GM19468 (cell line): ENCODE measurements at regions not wholly inside any gene's neighbourhood (a gene's known extent, or its start where the extent isn't known, plus 50 kb on each side); places are given as distances from the start of the nearest gene placed in this dataset.

Experiments used
- ATAC-seq: cut with Tn5 transposase; IDR thresholded peaks from one replicate; pipeline ENCODE4 v1.9.1; 2021; ENCODE audit warnings: mild to moderate bottlenecking, moderate library complexity, moderate number of reproducible peaks; ENCODE audit not compliant: unreplicated experiment; ENCODE audit errors: extremely low read depth

DNA sequence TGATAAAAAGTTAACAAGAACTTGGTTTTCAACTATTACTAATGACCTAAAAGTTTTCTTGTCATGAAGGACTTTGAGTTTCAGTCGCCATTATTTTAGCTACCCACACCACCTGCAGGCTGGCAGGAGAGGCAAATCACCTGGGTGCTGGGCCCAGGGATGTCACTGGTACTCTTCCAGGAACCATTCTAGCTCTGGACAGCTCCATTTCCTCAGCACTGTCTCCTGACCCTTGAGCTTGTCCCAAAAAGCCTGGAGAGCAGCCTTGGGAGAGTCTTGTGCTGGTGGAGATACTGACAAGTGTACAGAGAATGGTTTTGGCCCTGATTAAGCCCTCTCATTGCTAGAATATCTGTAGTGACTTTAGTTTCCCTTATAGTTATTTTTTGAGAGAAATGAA lies 1924.1 kb upstream of the WWC1 start:
- ATAC-seq: no peak

- no peak for ATAC-seq
Measured at GRCh38 chr5:166369346-166369745, 1922.1 kb upstream of the WWC1 start.

DNA sequence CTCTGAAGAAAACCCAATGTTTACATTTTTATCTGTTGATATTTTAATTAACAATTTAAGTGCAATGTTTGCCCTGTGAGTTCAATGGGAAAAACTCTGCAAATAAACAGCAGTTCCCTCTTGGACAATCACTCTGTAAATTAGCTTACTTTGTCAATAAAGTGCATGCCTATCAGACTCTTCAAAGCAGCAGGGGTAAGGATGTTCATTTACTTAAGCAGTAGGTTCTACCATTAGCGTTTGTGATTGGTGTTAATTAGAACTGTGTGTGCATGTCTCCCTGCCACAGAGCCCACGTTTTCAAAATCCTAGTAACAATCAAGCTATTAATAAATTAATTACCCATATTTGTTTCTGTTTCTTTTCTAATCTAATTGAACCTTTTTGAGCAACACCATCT lies 1921.6 kb upstream of the WWC1 start:
- no peak for ATAC-seq

- ATAC-seq: no peak
Measured at GRCh38 chr5:166370928-166371690, 1920.3 kb upstream of the WWC1 start.

- ATAC-seq: no peak
Measured at GRCh38 chr5:166373817-166374216, 1917.6 kb upstream of the WWC1 start.

DNA sequence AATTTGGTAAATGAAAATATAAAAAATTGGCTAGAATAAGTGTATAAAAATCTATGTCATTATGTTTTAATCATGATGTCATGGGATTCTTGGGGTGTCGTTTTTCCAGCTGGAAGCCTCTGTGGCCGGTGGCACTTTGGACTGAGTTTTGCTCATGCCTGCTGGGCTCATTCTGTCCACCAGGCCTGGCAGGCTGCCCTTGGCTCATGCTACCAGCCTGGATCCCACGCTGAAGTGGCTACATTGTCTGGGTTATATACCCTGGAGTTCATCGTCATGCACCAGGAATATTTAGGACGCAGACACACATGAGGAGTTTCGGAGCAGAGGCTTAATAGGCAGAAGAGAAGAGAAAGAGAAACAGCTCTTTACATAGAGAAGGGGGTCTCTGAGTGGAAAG lies 1913.7 kb upstream of the WWC1 start:
- no peak for ATAC-seq

- no peak for ATAC-seq
Measured at GRCh38 chr5:166379517-166379916, 1911.9 kb upstream of the WWC1 start.

GRCh38 chr5:166382031-166382430 lies 1909.4 kb upstream of the WWC1 start:
- ATAC-seq: no peak

GRCh38 chr5:166398131-166398530 lies 1893.3 kb upstream of the WWC1 start:
- ATAC-seq: no peak

DNA sequence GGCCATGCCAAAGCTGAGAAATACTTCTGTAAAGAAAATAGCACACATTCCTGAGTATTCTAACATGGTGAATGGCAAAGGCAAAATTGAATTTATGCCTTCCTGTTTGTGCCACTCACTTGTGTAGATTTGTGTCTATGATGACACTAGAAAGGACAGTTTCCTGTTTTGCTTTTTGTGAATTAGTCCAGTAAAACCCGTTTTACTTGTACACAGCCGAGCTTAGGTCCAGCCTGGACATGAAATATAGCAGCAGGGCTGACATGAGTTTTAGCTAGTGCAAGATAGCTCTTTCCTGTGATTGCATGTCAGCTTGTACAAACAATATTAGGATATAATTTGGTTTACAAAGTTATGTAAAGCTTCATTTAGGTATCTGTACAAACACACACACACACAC lies 1891.7 kb upstream of the WWC1 start:
- no peak for ATAC-seq

DNA sequence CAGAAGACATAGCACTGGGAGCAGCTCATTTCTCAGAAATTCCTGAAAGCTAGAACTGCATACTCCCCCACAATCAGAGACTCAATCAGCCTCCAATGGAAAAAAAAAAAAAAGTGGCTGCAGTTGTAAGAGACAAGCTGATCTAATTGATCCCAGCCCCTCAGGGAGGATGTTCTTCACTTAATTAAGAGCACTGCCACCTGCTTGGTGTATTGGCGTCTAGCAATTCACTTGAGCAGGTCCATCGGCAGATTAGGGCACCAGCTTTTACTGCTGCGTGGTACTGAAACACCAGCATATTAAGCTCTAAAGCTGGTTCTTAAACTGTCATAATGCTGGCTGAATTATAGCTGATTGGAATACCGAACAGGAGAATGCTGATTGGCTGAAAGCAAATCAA lies 1890.1 kb upstream of the WWC1 start:
- ATAC-seq: no peak

GRCh38 chr5:166412191-166412590 lies 1879.3 kb upstream of the WWC1 start:
- no peak for ATAC-seq

DNA sequence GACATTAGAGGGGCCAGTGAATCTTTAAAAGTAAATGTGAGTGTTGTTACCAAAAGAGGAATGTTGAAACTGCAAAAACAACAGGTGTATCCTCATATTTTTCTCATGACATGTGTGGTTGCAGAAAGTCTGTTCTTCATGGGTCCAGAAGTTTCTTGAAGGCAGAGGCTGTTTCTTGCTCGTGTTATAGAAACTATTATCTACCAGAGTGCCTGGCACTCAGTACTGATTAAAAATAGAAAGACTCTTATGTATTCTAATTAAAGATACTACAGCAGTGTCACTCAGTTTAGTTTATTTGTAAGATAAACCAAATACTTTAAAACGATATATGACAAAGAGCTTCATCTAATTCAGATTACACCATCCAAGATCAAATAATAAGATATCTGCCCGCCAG lies 1864.2 kb upstream of the WWC1 start:
- ATAC-seq: no peak

GRCh38 chr5:166428264-166428803 lies 1863.1 kb upstream of the WWC1 start:
- ATAC-seq: no peak

GRCh38 chr5:166430491-166431319 lies 1860.7 kb upstream of the WWC1 start:
- no peak for ATAC-seq

DNA sequence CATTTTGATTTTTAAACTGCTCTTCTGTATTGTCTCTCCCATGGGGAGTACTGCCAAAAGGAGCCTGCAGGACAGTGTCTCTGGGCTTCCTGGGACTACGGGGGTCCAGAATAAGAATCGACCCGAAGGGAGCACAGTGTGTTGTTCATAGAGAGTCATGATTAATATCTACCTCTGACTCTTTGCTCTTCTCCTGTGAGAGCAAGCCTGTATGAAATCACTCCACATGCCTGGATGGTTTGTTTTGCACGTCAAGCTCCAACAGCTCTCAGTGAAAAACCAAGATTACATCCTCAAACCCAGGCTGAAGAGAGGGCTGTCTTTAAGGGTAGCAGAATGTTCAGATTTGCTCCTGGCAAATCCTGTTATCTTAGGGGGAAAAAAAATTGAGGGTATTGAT lies 1860.0 kb upstream of the WWC1 start:
- no peak for ATAC-seq

- ATAC-seq: no peak
Measured at GRCh38 chr5:166433679-166434078, 1857.8 kb upstream of the WWC1 start.

DNA sequence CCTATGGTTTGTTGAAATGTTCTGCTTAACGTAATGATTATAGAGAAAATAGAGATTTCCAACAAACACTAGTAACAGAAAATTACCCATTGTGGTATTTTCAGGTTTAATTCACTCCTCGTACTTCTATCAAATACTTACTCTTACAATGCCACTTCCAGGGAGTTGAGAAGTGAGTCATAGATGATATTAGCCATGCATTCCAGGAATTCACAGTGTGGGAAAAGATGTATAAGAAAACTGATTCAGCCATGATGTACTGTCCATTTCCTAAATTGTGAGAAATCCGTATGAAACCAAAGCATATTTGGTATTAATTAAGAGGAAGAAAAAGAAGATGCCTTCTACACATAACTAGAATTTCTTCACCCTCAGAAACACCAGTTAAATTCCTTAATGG lies 1854.6 kb upstream of the WWC1 start:
- ATAC-seq: no peak

DNA sequence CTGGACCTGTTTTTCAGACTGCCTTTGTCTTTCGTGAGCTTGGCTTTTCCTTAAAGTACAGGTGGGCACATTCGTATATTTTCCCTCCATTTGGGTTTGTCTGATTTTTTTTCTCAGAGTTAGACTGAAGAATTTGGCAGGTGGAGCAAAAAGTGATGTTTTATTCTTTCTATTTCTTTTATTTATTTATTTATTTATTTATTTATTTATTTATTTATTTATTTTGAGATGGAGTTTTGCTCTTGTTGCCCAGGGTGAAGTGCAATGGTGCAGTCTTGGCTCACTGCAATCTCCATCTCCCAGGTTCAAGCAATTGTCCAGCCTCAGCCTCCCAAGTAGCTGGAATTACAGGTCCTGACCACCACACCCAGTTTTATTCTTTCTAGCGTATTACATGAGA lies 1805.1 kb upstream of the WWC1 start:
- ATAC-seq: no peak

GRCh38 chr5:166488560-166488959 lies 1802.9 kb upstream of the WWC1 start:
- no peak for ATAC-seq

DNA sequence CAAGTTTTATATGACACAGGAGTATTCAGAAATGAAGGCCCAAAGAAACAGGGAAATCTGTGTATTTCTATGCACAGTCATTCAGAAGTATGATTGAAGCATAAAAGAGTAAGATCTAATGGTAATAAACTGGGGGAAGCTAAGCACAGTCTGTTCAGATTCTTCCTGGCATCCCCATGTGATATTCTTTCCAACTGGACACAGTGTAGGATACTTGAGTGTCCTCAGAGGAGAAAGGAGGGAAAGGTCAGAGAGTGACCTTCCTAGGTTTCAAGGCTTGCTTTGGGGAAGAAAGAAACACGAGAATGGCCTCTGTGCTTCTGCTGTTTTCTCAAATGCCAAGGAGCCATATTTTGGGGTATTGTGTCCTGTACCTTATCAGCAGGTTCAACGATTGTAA lies 1798.4 kb upstream of the WWC1 start:
- ATAC-seq: no peak
